ENCODE measurements at regions not wholly inside any gene's neighbourhood (a gene's known extent, or its start where the extent isn't known, plus 50 kb on each side); places are given as distances from the start of the nearest gene placed in this dataset.
A peak's percentile ranks its signal among the peaks of the same experiment; 100 is the strongest.
"Not testable (repeated sequence)": the region's sequence is repeated elsewhere in the genome, so short reads cannot be mapped to it uniquely, and the experiment has no call there.

- DNase-seq = no peak
These were observed 102.8 kb downstream of the TNFAIP3 start for GRCh38 chr6:137969874-137970273.

GRCh38 chr6:137970368-137970767 is 103.3 kb downstream of the TNFAIP3 start:
- DNase-seq = no peak

GRCh38 chr6:137973201-137973600 is 106.1 kb downstream of the TNFAIP3 start:
- DNase-seq = peak; percentile 38

- peak; percentile 24 for DNase-seq
These were observed 108.3 kb downstream of the TNFAIP3 start for GRCh38 chr6:137975188-137975940.

GRCh38 chr6:137976430-137976829 is 109.4 kb downstream of the TNFAIP3 start:
- no peak for DNase-seq

- no peak for DNase-seq
These were observed 110.1 kb downstream of the TNFAIP3 start for GRCh38 chr6:137977206-137977605.

GRCh38 chr6:137977814-137978213 is 110.8 kb downstream of the TNFAIP3 start:
- DNase-seq = no peak

- DNase-seq = peak; percentile 37
These were observed 111.3 kb downstream of the TNFAIP3 start for GRCh38 chr6:137978252-137978896.

- not testable (repeated sequence) for DNase-seq
These were observed 112.2 kb downstream of the TNFAIP3 start for GRCh38 chr6:137979263-137979662.

GRCh38 chr6:137980777-137981176 is 113.7 kb downstream of the TNFAIP3 start:
- DNase-seq = no peak

- DNase-seq = no peak
These were observed 114.7 kb downstream of the TNFAIP3 start for GRCh38 chr6:137981758-137982157.

- no peak for DNase-seq
These were observed 115.5 kb downstream of the TNFAIP3 start for GRCh38 chr6:137982418-137983189.

GRCh38 chr6:137983269-137983668 is 116.2 kb downstream of the TNFAIP3 start:
- no peak for DNase-seq

GRCh38 chr6:137989664-137990063 is 117.6 kb downstream of the PERP start:
- DNase-seq = no peak

GRCh38 chr6:137995371-137995770 is 111.8 kb downstream of the PERP start:
- no peak for DNase-seq

- no peak for DNase-seq
These were observed 108.7 kb downstream of the PERP start for GRCh38 chr6:137998461-137999019.

- DNase-seq = no peak
These were observed 107.4 kb downstream of the PERP start for GRCh38 chr6:137999815-138000214.

- no peak for DNase-seq
These were observed 106.3 kb downstream of the PERP start for GRCh38 chr6:138000941-138001340.

- DNase-seq = peak; percentile 40
These were observed 105.4 kb downstream of the PERP start for GRCh38 chr6:138001750-138002349.

GRCh38 chr6:138004430-138005287 is 102.6 kb downstream of the PERP start:
- peak; percentile 43 for DNase-seq

- DNase-seq = no peak
These were observed 101.4 kb downstream of the PERP start for GRCh38 chr6:138005846-138006245.

GRCh38 chr6:138007014-138007472 is 100.2 kb downstream of the PERP start:
- peak; percentile 26 for DNase-seq

All from fibroblast of skin of back (primary cell).